ENCODE measurements at regions not wholly inside any gene's neighbourhood (a gene's known extent, or its start where the extent isn't known, plus 50 kb on each side); places are given as distances from the start of the nearest gene placed in this dataset.
"Not testable (repeated sequence)": the region's sequence is repeated elsewhere in the genome, so short reads cannot be mapped to it uniquely, and the experiment has no call there.

DNA sequence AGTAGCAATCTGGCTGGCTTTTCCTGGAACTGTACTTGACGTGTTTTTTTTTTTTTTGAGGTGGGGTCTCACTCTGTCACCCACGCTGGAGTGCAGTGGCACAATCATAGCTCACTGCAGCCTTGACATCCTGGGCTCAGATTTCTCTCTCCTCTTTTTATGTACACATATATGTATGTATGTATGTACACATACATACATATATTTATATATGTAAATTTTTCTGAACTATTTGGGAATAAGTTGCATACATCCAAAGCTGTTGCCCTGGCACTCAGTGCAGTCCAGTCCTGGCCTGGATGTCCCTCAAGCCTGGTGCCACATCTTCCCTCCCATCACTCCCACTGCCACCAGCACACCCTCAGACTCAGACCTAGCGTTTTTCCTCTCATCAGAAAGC lies 89.0 kb upstream of the SHISA3 start:
- DNase-seq (ENCODE audit: low read depth in 2 of 2) = no peak
- H3K4me3 ChIP-seq (replicated peaks in 1 of 2; ENCODE audit: low read depth in 2 of 2, low read length in 2 of 2) = no peak overlapping the region
- TF ChIP-seq, protein P1, sequence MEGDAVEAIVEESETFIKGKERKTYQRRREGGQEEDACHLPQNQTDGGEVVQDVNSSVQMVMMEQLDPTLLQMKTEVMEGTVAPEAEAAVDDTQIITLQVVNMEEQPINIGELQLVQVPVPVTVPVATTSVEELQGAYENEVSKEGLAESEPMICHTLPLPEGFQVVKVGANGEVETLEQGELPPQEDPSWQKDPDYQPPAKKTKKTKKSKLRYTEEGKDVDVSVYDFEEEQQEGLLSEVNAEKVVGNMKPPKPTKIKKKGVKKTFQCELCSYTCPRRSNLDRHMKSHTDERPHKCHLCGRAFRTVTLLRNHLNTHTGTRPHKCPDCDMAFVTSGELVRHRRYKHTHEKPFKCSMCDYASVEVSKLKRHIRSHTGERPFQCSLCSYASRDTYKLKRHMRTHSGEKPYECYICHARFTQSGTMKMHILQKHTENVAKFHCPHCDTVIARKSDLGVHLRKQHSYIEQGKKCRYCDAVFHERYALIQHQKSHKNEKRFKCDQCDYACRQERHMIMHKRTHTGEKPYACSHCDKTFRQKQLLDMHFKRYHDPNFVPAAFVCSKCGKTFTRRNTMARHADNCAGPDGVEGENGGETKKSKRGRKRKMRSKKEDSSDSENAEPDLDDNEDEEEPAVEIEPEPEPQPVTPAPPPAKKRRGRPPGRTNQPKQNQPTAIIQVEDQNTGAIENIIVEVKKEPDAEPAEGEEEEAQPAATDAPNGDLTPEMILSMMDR (IDR thresholded peaks at IDR 0.05; ENCODE audit: low read depth, low read length) = no peak

GRCh38 chr4:42309361-42310260 lies 87.7 kb upstream of the SHISA3 start:
- no peak overlapping the region for H3K4me3 ChIP-seq (replicated peaks in 1 of 2; ENCODE audit: low read depth in 2 of 2, low read length in 2 of 2)
- TF ChIP-seq, protein P1 (IDR thresholded peaks at IDR 0.05; ENCODE audit: low read depth, low read length) = no peak
- no peak for DNase-seq (ENCODE audit: low read depth in 2 of 2)

GRCh38 chr4:42310358-42310757 lies 86.9 kb upstream of the SHISA3 start:
- no peak for DNase-seq (ENCODE audit: low read depth in 2 of 2)
- TF ChIP-seq, protein P1 (IDR thresholded peaks at IDR 0.05; ENCODE audit: low read depth, low read length) = no peak
- no peak overlapping the region for H3K4me3 ChIP-seq (replicated peaks in 1 of 2; ENCODE audit: low read depth in 2 of 2, low read length in 2 of 2)

DNA sequence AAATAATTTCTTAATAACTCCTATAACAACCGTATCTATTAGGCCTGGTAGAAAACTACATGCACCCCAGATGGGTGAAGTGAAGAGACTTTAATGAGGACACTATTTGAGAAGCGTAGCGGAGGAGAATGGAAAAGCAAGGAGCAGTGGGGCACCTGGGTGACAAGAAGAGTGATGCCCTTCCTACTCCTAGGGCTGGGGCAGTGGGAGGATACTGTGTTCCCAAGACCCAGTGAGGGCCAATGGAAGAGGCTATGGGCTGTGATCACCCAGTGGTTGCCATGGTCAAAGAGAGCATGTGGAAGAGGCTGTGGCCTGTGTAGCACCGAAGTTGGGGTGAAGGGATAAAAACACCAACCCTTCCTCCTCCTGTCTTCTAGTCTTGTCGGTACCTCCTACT lies 86.5 kb upstream of the SHISA3 start:
- TF ChIP-seq, protein P1 (IDR thresholded peaks at IDR 0.05; ENCODE audit: low read depth, low read length) = no peak
- DNase-seq (ENCODE audit: low read depth in 2 of 2) = no peak
- no peak overlapping the region for H3K4me3 ChIP-seq (replicated peaks in 1 of 2; ENCODE audit: low read depth in 2 of 2, low read length in 2 of 2)

DNA sequence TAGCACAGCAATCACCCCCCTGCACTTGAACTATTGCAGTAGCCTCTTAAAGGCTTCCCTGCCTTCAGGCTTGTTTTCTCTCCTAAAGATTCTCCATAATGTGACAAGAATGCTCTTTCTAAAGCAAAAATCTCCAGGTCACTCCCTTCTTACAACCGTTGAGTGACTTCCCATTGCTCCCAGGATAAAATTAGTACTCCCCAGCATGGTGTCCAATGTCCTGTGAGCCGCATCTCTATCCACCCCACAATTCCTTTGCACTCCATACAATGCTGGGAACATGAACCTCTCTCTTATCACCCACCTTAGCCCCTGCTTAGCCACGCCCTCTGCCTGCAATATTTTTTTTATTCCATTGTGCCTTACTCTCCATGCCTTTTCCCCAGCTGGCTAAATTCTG lies 85.7 kb upstream of the SHISA3 start:
- TF ChIP-seq, protein P1 (IDR thresholded peaks at IDR 0.05; ENCODE audit: low read depth, low read length) = no peak
- DNase-seq (ENCODE audit: low read depth in 2 of 2) = no peak
- H3K4me3 ChIP-seq (replicated peaks in 1 of 2; ENCODE audit: low read depth in 2 of 2, low read length in 2 of 2) = no peak overlapping the region

DNA sequence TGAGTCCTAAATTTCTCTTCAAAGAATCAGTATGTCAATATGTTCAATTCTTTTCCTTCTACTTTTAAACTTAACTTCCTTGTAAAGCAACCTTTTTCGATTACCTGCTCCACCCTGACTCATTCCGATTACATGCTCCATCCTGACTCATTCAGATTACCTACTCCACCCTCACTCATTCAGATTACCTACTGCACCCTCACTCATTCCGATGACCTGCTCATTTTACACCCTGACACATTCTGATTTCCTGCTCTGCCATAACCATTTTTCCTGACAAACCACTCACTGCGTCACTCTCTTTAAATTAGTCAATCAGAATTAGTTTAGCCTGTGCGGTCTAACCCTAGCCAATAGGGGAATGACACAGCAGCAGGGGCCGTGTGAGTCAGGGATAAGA lies 83.9 kb upstream of the SHISA3 start:
- DNase-seq (ENCODE audit: low read depth in 2 of 2); H3K4me3 ChIP-seq (replicated peaks in 1 of 2; ENCODE audit: low read depth in 2 of 2, low read length in 2 of 2): not testable (repeated sequence)

DNA sequence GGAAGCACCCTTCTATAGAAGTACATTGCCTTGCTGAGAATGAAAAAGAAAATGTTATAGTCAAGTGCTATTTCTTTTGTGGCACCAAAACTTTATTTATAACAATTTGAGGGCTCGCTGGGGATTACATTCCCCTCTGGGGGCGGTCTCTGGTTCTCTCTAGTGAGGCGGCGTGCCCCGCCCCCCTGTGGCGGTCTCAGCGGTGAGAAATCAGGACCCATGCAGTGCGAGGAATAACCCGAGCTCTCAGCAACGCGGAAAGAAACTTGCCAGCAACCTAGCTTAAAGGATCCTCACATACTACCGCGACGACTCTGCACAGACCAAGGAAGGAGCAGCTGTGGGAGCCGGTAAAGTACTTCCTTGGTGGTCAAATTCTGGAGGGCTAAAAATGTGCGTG lies 83.4 kb upstream of the SHISA3 start:
- no peak overlapping the region for H3K4me3 ChIP-seq (replicated peaks in 1 of 2; ENCODE audit: low read depth in 2 of 2, low read length in 2 of 2)
- DNase-seq (ENCODE audit: low read depth in 2 of 2) = no peak
- TF ChIP-seq, protein P1 (IDR thresholded peaks at IDR 0.05; ENCODE audit: low read depth, low read length) = no peak

All from cardiac fibroblast (primary cell).